Ishikawa (cell line): ENCODE measurements at regions not wholly inside any gene's neighbourhood (a gene's known extent, or its start where the extent isn't known, plus 50 kb on each side); places are given as distances from the start of the nearest gene placed in this dataset.

Source experiments
- CEBPB ChIP-seq: IDR thresholded peaks from 2 replicates; pipeline ENCODE4 v1.6.1; 2012
- CREB1 ChIP-seq: IDR thresholded peaks from 2 replicates; pipeline ENCODE4 v1.6.1; 2012; ENCODE audit warnings: low read depth
- EGR1 ChIP-seq: IDR thresholded peaks from 2 replicates; pipeline ENCODE4 v1.6.1; 2012
- EP300 ChIP-seq: IDR thresholded peaks from 2 replicates; pipeline ENCODE4 v1.6.1; 2012; ENCODE audit warnings: borderline replicate concordance
- FOXM1 ChIP-seq: IDR thresholded peaks from 2 replicates; pipeline ENCODE4 v1.6.1; 2012; ENCODE audit warnings: low read depth, borderline replicate concordance
- NFIC ChIP-seq: IDR thresholded peaks from 2 replicates; pipeline ENCODE4 v1.6.1; 2012
- RAD21 ChIP-seq: IDR thresholded peaks from 2 replicates; pipeline ENCODE4 v1.6.1; 2012; ENCODE audit warnings: low read depth
- REST ChIP-seq: IDR thresholded peaks from 2 replicates; pipeline ENCODE4 v1.6.1; 2012; ENCODE audit warnings: low read depth, mild to moderate bottlenecking
- TAF1 ChIP-seq: IDR thresholded peaks from 2 replicates; pipeline ENCODE4 v1.6.1; 2012; ENCODE audit warnings: low read depth, mild to moderate bottlenecking
- TCF12 ChIP-seq: IDR thresholded peaks from 2 replicates; pipeline ENCODE4 v1.6.1; 2012; ENCODE audit warnings: low read depth
- TEAD4 ChIP-seq: IDR thresholded peaks from 2 replicates; pipeline ENCODE4 v1.6.1; 2012
- YY1 ChIP-seq: IDR thresholded peaks from 2 replicates; pipeline ENCODE4 v1.6.1; 2012; ENCODE audit warnings: low read depth
- ZBTB7A ChIP-seq: IDR thresholded peaks from 2 replicates; pipeline ENCODE4 v1.6.1; 2012; ENCODE audit warnings: low read depth
- TF ChIP-seq, protein P1 (sequence below): IDR thresholded peaks from 2 replicates; pipeline ENCODE4 v1.6.1; 2012
- TF ChIP-seq, protein P2 (sequence below): IDR thresholded peaks from 2 replicates; pipeline ENCODE4 v1.6.1; 2012

DNA sequence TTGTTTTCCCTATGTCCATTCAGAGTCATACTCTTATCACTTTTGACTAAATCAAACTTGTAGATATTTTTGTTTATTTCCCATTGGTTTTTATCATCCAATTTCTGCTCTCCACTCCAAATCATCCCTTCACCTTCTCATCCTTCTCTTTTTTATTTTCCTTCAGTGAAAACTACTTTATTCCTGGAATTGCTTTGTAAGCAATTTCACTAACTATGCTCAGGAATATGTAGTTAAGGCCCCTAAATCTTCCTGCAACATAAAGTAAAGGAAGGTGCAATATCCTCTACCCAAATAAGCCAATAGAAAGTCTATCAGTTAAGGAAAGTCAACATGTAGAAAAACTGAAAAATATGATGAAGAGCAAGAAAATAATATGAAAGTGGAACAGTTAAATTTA is 308.4 kb downstream of the SEC23A start:
- TF ChIP-seq CEBPB (no peak), RAD21 (no peak), TEAD4 (no peak), REST (no peak), YY1 (no peak), EGR1 (no peak), TCF12 (no peak)

- TF ChIP-seq TCF12, result no peak
- TF ChIP-seq, protein P1, sequence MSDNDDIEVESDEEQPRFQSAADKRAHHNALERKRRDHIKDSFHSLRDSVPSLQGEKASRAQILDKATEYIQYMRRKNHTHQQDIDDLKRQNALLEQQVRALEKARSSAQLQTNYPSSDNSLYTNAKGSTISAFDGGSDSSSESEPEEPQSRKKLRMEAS, result no peak
- TF ChIP-seq NFIC, result no peak
- TF ChIP-seq TAF1, result no peak
- TF ChIP-seq TEAD4, result no peak
- no peak for TF ChIP-seq ZBTB7A
- no peak for TF ChIP-seq RAD21
- no peak for TF ChIP-seq FOXM1
- no peak for TF ChIP-seq REST
These were observed 311.2 kb downstream of the SEC23A start for GRCh38 chr14:38791862-38792261.

DNA sequence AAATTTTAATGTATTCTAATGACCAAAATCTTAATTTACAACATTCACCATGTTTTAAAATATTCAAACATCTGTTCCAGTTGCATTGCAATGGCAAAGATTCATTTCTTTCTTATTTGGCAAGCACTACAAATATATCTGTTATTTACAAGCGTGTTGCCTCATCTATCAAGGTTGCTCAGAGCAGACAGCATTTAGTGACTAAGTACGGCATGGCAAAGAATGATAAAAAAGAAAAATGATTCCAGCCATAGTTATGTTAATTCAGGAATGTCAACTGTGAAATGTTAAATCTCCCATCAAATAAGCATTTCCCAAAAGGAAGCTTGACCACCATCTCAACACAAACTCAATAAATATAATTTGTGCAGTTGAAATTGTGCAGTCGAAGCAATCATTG is 312.1 kb downstream of the SEC23A start:
- TF ChIP-seq FOXM1 (no peak), CREB1 (no peak), EGR1 (no peak), TCF12 (no peak), YY1 (no peak), ZBTB7A (no peak), NFIC (no peak), EP300 (no peak), RAD21 (no peak), TAF1 (no peak), CEBPB (no peak), REST (no peak), TEAD4 (no peak)
- TF ChIP-seq, protein P2, sequence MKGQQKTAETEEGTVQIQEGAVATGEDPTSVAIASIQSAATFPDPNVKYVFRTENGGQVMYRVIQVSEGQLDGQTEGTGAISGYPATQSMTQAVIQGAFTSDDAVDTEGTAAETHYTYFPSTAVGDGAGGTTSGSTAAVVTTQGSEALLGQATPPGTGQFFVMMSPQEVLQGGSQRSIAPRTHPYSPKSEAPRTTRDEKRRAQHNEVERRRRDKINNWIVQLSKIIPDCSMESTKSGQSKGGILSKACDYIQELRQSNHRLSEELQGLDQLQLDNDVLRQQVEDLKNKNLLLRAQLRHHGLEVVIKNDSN, result no peak
- TF ChIP-seq, protein P1, result no peak

- TF ChIP-seq, protein P1, result no peak
- no peak for TF ChIP-seq RAD21
- no peak for TF ChIP-seq TAF1
- no peak for TF ChIP-seq CEBPB
- TF ChIP-seq ZBTB7A, result no peak
- TF ChIP-seq, protein P2, result no peak
- no peak for TF ChIP-seq TCF12
- no peak for TF ChIP-seq CREB1
- no peak for TF ChIP-seq REST
- no peak for TF ChIP-seq TEAD4
- TF ChIP-seq YY1, result no peak
- no peak for TF ChIP-seq FOXM1
- no peak for TF ChIP-seq EGR1
- no peak for TF ChIP-seq EP300
These were observed 313.2 kb downstream of the SEC23A start for GRCh38 chr14:38789805-38790204.
